ENCODE measurements at regions not wholly inside any gene's neighbourhood (a gene's known extent, or its start where the extent isn't known, plus 50 kb on each side); places are given as distances from the start of the nearest gene placed in this dataset.

DNA sequence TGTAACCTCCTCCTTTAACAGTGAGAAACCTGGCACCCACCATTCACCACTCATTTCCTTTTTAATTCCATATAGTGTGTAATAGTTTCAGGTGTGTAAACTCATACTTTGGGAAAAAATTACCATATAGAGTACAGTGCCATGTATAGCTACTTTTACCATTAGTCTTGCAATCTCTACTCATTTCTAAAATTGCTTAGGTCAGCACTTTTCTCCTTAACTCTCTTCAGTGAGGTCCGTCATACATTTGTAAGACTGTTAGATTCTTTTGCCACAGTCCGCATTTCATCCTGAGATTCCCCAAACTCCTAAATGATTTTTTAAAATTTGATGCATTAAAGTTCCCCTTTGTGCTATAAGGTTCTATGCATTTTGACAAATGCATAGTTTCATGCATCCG lies 238.3 kb upstream of the ATP10A start:
- DNase-seq (no peak), ATAC-seq (no peak)
- Mint-ChIP-seq H3K4me3 (no peak overlapping the region), H3K9me3 (ENCODE audit: low read depth) (no peaks in the 10 kb centered on the region), H3K27me3 (peaks cover under 1% of the 10 kb centered on the region), H3K27ac (no peak overlapping the region), H3K4me1 (no peaks in the 10 kb centered on the region), H3K36me3 (no peaks in the 10 kb centered on the region)
- CTCF ChIA-PET: no interaction called here

- CTCF ChIA-PET: no interaction called here
- ATAC-seq (no peak), DNase-seq (no peak)
- Mint-ChIP-seq H3K36me3 (no peaks in the 10 kb centered on the region), H3K4me3 (no peak overlapping the region), H3K27me3 (peaks cover 4% of the 10 kb centered on the region), H3K27ac (no peak overlapping the region), H3K9me3 (ENCODE audit: low read depth) (no peaks in the 10 kb centered on the region), H3K4me1 (no peaks in the 10 kb centered on the region)
These were observed 235.7 kb upstream of the ATP10A start for GRCh38 chr15:26098801-26099200.

DNA sequence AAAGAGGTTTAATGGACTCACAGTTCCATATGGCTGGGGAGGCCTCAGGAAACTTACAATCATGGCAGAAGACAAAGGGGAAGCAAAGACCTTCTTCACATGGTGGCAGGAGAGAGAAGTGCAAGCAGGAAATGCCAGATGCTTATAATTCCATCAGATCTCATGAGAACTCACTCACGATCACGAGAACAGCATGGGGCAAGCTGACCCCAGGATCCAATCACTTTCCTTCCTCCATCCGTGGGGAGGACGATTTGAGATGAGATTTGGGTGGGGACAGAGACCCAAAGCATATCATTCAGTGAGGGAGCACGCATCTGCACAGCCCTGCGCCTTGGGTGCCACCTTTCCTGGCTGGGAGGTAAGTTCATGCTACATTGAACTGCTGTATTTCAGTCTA lies 234.1 kb upstream of the ATP10A start:
- no peaks in the 10 kb centered on the region for H3K4me1 Mint-ChIP-seq
- CTCF ChIA-PET: no interaction called here
- no peaks in the 10 kb centered on the region for H3K9me3 Mint-ChIP-seq (ENCODE audit: low read depth)
- peaks cover 7% of the 10 kb centered on the region for H3K27me3 Mint-ChIP-seq
- no peak overlapping the region for H3K4me3 Mint-ChIP-seq
- no peak overlapping the region for H3K27ac Mint-ChIP-seq
- no peaks in the 10 kb centered on the region for H3K36me3 Mint-ChIP-seq
- ATAC-seq (no peak), DNase-seq (no peak)

DNA sequence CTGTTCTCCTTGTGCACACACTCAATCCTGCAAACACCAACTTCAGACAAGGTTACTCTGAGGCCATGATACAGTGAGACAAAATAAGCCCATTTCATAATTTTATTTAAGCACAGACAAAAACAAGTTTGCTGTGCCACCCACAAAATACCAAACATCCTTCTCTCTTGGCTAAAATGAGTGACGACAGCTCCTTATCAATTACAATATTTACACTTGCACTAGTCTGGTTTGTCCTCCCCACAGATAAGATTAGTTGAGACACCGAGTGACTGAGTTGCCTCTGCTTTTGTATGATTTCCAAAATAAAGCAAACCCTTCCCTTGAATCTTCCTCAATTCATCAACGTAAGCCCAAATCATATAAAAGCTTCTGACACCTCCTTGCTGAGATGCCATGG lies 233.5 kb upstream of the ATP10A start:
- Mint-ChIP-seq H3K4me1 (no peaks in the 10 kb centered on the region), H3K36me3 (no peaks in the 10 kb centered on the region)

GRCh38 chr15:26095710-26096330 lies 232.7 kb upstream of the ATP10A start:
- no peak overlapping the region for H3K27ac Mint-ChIP-seq

More for the DNA sequence above, 233.5 kb upstream of the ATP10A start:
- CTCF ChIA-PET: interaction anchor here (0.6 kb wide), 1 partner anchor 16 kb away, joined by 3 read pairs; no protein-coding TSS in a partner anchor
- no peak for ATAC-seq
- H3K27me3 Mint-ChIP-seq: peaks cover 7% of the 10 kb centered on the region
- no peak overlapping the region for H3K4me3 Mint-ChIP-seq
- no peaks in the 10 kb centered on the region for H3K9me3 Mint-ChIP-seq (ENCODE audit: low read depth)
- H3K27ac Mint-ChIP-seq: no peak overlapping the region
- no peak for DNase-seq

GRCh38 chr15:26091184-26091583 lies 228.1 kb upstream of the ATP10A start:
- Mint-ChIP-seq H3K27ac (no peak overlapping the region), H3K4me3 (no peak overlapping the region), H3K27me3 (peaks cover 13% of the 10 kb centered on the region), H3K9me3 (ENCODE audit: low read depth) (no peaks in the 10 kb centered on the region), H3K36me3 (no peaks in the 10 kb centered on the region), H3K4me1 (no peaks in the 10 kb centered on the region)
- no peak for DNase-seq
- CTCF ChIA-PET: interaction anchor here (0.9 kb wide), 1 partner anchor 9 kb away, joined by 3 read pairs; no protein-coding TSS in a partner anchor
- no peak for ATAC-seq

More at GRCh38 chr15:26095710-26096330, 232.7 kb upstream of the ATP10A start:
- CTCF ChIA-PET: interaction anchor here (0.6 to 1.4 kb wide), 2 partner anchors 15 to 587 kb away, joined by 3 read pairs; no protein-coding TSS in a partner anchor
- Mint-ChIP-seq H3K4me3 (no peak overlapping the region), H3K36me3 (no peaks in the 10 kb centered on the region), H3K9me3 (ENCODE audit: low read depth) (no peaks in the 10 kb centered on the region), H3K27me3 (peaks cover 10% of the 10 kb centered on the region), H3K4me1 (no peaks in the 10 kb centered on the region)
- DNase-seq: no peak
- ATAC-seq: no peak

- ATAC-seq (no peak), DNase-seq (no peak)
- H3K27ac Mint-ChIP-seq: no peak overlapping the region
- peaks cover 8% of the 10 kb centered on the region for H3K27me3 Mint-ChIP-seq
- H3K4me1 Mint-ChIP-seq: peaks cover 5% of the 10 kb centered on the region
- no peak overlapping the region for H3K4me3 Mint-ChIP-seq
- no peaks in the 10 kb centered on the region for H3K36me3 Mint-ChIP-seq
- H3K9me3 Mint-ChIP-seq (ENCODE audit: low read depth): no peaks in the 10 kb centered on the region
- CTCF ChIA-PET: no interaction called here
These were observed 224.8 kb upstream of the ATP10A start for GRCh38 chr15:26087881-26088280.

DNA sequence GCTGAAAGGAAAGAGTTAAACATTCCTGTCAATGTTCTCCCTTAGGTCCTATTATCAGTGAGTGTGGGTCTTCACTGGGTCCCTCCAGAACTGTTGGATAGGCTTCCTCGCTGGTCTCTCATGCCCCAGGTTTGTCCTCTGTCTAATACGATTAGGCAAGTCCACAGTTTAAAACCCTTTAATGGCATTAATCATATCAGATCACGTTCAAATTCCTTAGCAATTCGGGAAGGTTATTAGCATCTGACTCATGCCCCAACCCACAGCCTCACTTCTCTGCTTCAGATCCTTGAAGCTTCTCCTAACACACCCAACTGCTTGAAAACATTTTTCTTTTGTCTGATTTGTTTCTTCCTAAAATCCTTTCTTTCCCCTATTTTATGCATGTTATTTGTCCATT lies 224.3 kb upstream of the ATP10A start:
- Mint-ChIP-seq H3K9me3 (ENCODE audit: low read depth) (no peaks in the 10 kb centered on the region), H3K27ac (no peak overlapping the region), H3K4me1 (peaks cover 9% of the 10 kb centered on the region), H3K36me3 (no peaks in the 10 kb centered on the region), H3K27me3 (peaks cover 8% of the 10 kb centered on the region), H3K4me3 (no peak overlapping the region)
- DNase-seq (no peak), ATAC-seq (no peak)
- CTCF ChIA-PET: no interaction called here

GRCh38 chr15:26084771-26085170 lies 221.6 kb upstream of the ATP10A start:
- Mint-ChIP-seq H3K27me3 (peaks cover 2% of the 10 kb centered on the region), H3K36me3 (peaks cover 2% of the 10 kb centered on the region), H3K4me1 (peaks cover 15% of the 10 kb centered on the region), H3K9me3 (ENCODE audit: low read depth) (no peaks in the 10 kb centered on the region), H3K27ac (no peak overlapping the region), H3K4me3 (no peak overlapping the region)
- DNase-seq (no peak), ATAC-seq (no peak)
- CTCF ChIA-PET: no interaction called here

- Mint-ChIP-seq H3K27me3 (peaks cover 2% of the 10 kb centered on the region), H3K4me3 (no peak overlapping the region), H3K27ac (no peak overlapping the region), H3K36me3 (peaks cover 2% of the 10 kb centered on the region), H3K4me1 (peaks cover 15% of the 10 kb centered on the region), H3K9me3 (ENCODE audit: low read depth) (no peaks in the 10 kb centered on the region)
- DNase-seq (no peak), ATAC-seq (no peak)
- CTCF ChIA-PET: no interaction called here
These were observed 220.8 kb upstream of the ATP10A start for GRCh38 chr15:26083896-26084295.

DNA sequence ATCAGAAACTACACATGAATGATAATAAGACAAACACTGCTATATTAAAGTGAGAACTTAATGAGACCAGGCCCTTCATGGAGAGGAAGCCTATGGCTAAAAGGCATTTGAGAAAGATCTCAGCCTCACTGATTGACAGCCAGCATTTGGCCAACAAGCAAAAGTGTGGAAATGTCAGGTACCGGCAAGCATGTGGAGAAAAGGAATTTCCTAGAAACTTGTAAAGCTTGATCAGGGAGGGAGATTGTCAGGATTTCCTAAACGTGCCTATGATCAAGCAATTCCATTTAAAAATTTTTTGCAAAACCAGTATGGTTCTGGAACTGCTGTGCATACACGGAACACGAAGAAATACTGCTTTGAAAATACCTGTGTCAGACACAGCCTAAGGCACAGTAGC lies 220.3 kb upstream of the ATP10A start:
- ATAC-seq (no peak), DNase-seq (no peak)
- Mint-ChIP-seq H3K4me3 (peak overlapping the region; percentile 84), H3K9me3 (ENCODE audit: low read depth) (no peaks in the 10 kb centered on the region), H3K4me1 (peaks cover 15% of the 10 kb centered on the region), H3K27ac (no peak overlapping the region), H3K27me3 (peaks cover 2% of the 10 kb centered on the region), H3K36me3 (peaks cover 2% of the 10 kb centered on the region)
- CTCF ChIA-PET: no interaction called here

- DNase-seq (peak; percentile 97), ATAC-seq (peak; percentile 99)
- peak overlapping the region; percentile 85 for H3K27ac Mint-ChIP-seq
- CTCF ChIA-PET: interaction anchor here (0.9 kb wide), 1 partner anchor 9 kb away, joined by 3 read pairs; no protein-coding TSS in a partner anchor
- peaks cover 2% of the 10 kb centered on the region for H3K27me3 Mint-ChIP-seq
- H3K4me3 Mint-ChIP-seq: peak overlapping the region; percentile 84
- peaks cover 2% of the 10 kb centered on the region for H3K36me3 Mint-ChIP-seq
- peaks cover 15% of the 10 kb centered on the region for H3K4me1 Mint-ChIP-seq
- no peaks in the 10 kb centered on the region for H3K9me3 Mint-ChIP-seq (ENCODE audit: low read depth)
These were observed 219.3 kb upstream of the ATP10A start for GRCh38 chr15:26082221-26083109.

DNA sequence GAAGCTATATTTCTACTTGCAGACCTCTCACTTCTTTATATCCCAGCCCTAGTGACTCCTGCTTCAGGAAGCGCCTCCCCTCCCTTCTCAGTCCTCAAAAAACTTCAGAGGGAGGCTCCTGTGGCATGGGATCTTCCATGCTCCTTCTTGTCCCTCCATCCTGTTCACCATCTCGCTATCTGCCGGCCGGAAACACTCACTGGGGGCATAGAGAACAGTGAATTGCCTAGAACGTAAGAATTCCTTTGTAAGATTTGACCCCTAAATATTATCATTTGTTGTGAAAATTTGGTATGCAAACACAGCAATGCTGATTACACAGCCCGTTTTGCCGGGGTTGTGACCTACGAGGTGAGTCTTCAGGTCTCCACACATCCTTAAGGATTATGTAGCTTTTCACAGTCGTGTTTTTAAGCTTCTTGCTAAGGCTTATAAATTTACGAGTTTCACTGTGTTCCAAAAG lies 218.7 kb upstream of the ATP10A start:
- Mint-ChIP-seq H3K36me3 (peaks cover 2% of the 10 kb centered on the region), H3K27me3 (peaks cover 2% of the 10 kb centered on the region), H3K4me1 (peaks cover 15% of the 10 kb centered on the region), H3K4me3 (peak overlapping the region; percentile 84), H3K9me3 (ENCODE audit: low read depth) (no peaks in the 10 kb centered on the region), H3K27ac (peak overlapping the region; percentile 85)
- ATAC-seq (no peak), DNase-seq (no peak)
- CTCF ChIA-PET: interaction anchor here (0.9 kb wide), 1 partner anchor 10 kb away, joined by 3 read pairs; no protein-coding TSS in a partner anchor

DNA sequence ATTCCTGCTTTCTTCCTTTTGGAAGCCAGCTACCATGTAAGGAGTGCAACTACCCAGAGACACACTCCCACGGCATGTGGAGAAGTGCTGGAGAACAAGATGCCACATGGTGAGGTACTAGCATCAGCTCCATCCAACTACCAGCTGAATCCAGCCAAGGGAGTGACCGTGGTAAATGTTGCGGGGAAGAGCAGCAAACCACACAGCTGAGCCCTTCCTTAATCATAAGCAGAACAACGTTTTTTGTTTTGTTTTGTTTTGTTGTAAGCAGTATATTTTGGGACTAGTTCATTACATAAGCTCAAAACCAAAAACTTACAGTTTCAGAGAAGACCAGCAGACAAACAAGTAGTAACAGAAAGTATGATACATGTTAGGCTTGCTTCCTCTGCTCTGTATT lies 212.6 kb upstream of the ATP10A start:
- Mint-ChIP-seq H3K4me1 (no peaks in the 10 kb centered on the region), H3K9me3 (ENCODE audit: low read depth) (no peaks in the 10 kb centered on the region), H3K27ac (no peak overlapping the region), H3K36me3 (no peaks in the 10 kb centered on the region), H3K4me3 (no peak overlapping the region), H3K27me3 (no peaks in the 10 kb centered on the region)
- DNase-seq (no peak), ATAC-seq (no peak)
- CTCF ChIA-PET: interaction anchor here (0.5 kb wide), 1 partner anchor 635 kb away, joined by 3 read pairs; no protein-coding TSS in a partner anchor
